Left forelimb (tissue), 1 donor: ENCODE measurements at regions not wholly inside any gene's neighbourhood (a gene's known extent, or its start where the extent isn't known, plus 50 kb on each side); places are given as distances from the start of the nearest gene placed in this dataset.
"Not testable (repeated sequence)": the region's sequence is repeated elsewhere in the genome, so short reads cannot be mapped to it uniquely, and the experiment has no call there.

Source experiments
- DNase-seq: peaks from one replicate; pipeline ENCODE4 v3.0.0-alpha.2; 2018; ENCODE audit warnings: low spot score

DNA sequence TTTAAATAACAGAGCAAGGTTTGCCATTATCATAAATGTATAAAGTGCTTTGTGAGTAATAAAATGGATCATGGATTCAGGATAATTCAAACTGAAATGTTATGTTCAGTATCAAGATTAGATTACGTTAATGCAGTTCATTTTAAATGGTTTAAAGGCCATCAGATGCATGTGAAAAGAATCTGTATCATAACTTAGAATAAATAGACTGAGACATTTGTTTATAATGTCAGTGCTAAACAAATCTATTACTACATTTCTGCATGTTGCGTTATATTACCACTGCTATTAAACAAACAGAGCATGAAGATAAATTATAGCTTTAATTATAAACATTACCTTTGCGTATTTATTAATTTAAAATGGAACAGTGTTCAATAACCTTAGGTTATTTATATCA, 160.2 kb downstream of the TOX3 start:
- no peak for DNase-seq

GRCh38 chr16:52384378-52384777, 162.6 kb downstream of the TOX3 start:
- DNase-seq, result no peak

GRCh38 chr16:52383640-52384292, 163.2 kb downstream of the TOX3 start:
- no peak for DNase-seq

- no peak for DNase-seq
Measured at GRCh38 chr16:52383119-52383518, 163.8 kb downstream of the TOX3 start.

DNA sequence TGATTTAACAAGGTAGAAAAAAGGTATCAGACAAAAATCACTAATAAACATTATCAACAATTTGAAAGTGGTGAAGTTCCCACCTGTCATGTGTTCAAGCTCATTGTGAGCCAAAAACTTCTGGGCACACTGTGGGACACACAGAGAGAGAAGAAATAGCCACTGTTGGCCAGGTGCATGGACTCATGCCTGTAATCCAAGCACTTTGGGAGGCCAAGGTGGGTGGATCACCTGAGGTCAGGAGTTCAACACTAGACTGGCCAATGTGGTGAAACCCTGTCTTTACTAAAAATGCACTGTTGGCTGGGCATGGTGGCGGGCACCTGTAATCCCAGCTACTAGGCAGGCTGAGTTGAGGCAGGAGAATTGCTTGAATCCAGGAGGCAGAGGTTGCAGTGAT, 167.4 kb downstream of the TOX3 start:
- no peak for DNase-seq

DNA sequence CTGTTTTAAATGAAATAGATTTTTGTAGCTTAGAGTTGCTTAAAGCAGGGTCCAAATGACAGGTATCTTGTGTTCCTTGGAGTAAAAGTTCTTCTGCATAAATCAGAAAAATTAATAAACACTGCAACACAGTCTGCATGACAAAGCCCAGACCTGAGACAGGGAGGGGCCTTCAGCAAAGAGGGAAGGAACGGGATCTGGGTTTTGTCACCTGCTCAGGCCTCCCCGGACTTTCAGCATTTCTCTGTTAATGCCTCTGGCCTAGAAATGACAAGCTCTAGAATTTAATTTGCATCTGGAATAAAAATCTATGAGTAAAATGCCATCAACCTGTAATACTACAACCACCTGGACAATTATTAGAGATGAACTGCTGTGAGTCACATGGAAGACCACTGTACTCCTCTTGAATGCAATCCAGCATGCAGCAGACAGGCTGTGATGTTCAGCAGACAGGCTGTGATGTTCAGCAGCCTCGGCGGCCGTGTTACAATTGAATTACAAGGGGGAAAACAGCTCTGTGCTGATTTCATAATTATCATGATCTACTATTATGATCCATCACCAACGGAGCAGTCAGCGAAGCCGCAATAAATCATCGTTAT, 170.2 kb downstream of the TOX3 start:
- DNase-seq, result no peak

- no peak for DNase-seq
Measured at GRCh38 chr16:52372313-52372712, 174.6 kb downstream of the TOX3 start.

GRCh38 chr16:52368859-52369258, 178.1 kb downstream of the TOX3 start:
- no peak for DNase-seq

- DNase-seq, result no peak
Measured at GRCh38 chr16:52367821-52368220, 179.1 kb downstream of the TOX3 start.

DNA sequence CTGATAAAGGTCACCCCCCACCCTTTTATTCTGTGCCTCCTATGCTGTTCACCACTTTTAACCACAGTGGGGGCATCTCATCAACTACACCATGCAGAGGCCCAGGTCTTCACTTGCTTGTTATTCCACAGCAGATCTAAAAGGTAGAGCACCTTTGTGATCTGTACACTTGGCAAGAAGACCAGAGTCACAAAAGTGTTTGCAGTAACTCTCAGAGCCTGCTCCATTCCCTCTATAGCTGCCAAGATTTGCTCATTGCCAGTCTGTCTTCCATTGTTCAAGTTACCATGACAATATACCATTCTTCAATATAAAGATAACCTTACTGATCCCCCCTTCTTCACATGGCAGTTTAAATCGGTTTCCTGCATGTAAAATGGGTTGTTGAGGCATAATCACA, 180.0 kb downstream of the TOX3 start:
- DNase-seq, result no peak

GRCh38 chr16:52364500-52364899, 182.4 kb downstream of the TOX3 start:
- no peak for DNase-seq

- no peak for DNase-seq
Measured at GRCh38 chr16:52363082-52363481, 183.9 kb downstream of the TOX3 start.

- DNase-seq, result no peak
Measured at GRCh38 chr16:52357711-52358110, 189.2 kb downstream of the TOX3 start.

DNA sequence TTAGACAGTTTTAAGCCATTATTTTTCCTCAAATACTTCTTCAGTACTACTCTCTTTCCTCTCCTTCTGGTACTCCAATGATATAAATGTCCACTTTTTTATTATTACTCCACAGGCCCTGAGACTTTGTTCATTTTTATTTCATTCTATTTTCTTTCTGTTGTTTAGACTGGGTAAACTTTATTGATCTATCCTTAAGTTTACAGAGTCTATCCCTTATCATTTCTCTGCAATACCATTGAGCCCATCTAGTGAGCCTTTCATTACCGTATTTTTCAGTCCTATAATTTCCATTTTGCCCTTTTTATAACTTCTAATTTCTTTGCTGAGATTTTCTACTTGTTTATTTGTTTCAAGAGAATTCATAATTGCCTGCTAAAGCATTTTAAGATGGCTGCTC, 193.7 kb downstream of the TOX3 start:
- DNase-seq, result no peak

DNA sequence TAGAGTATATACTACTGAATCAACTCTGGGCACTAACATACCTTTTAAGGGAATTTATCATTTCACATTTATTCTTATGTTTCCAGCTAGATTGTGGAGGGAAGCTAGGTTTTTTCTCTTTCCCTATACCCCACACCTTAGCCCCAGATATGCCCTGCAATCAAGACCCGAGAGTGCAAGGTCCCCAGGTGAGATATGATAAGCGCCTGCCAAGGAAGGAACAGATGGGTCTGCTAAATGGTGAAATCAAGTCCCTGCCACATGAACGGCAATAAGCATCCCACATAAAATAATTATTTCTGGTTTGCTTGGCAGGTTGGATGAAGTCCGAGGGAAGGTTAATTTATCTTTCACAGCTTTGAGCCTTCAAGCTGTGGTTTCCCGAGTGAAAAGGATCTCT, 195.5 kb downstream of the TOX3 start:
- no peak for DNase-seq

DNA sequence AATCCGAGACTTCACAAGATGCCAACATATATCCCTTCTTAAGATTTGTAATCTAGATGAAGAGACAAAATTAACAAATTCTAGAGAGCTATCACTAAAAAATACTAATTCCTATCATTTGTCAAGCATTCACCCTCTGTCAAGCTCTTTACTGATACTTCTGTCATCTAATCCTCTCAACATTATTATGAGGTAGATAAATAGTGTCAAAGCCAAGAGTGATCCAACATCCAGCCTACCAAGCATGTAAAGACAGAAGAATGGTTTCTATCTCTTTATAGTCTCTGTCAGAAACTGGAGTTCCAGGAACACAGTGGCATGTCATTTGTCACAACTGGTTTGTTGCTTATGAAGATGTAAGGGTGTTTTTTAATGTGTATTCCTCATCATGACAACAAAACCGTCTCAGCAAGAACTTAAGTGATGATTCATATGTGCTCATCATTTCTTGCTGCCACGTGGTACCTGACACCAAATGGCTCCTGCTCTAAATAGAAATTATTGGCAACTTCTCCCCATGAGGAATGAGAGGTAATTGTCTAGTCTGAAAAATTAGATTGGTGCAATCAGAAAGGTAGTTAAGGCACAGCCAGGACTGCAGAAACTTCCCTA, 196.8 kb downstream of the TOX3 start:
- no peak for DNase-seq

- DNase-seq, result no peak
Measured at GRCh38 chr16:52346709-52347108, 200.2 kb downstream of the TOX3 start.

DNA sequence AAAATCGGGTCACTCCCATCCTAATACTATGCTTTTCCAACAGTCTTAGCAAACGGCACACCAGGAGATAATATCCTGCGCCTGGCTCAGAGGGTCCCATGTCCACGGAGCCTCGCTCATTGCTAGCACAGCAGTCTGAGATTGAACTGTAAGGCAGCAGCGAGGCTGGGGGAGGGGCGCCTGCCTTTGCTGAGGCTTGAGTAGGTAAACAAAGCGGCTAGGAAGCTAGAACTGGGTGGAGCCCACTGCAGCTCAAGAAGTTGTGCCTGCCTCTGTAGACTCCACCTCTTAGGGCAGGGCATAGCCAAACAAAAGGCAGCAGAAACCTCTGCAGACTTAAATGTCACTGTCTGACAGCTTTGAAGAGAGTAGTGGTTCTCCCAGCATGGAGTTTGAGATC, 213.3 kb downstream of the TOX3 start:
- DNase-seq, result not testable (repeated sequence)

GRCh38 chr16:52320930-52321439, 226.0 kb downstream of the TOX3 start:
- DNase-seq, result no peak

GRCh38 chr16:52318302-52319009, 228.5 kb downstream of the TOX3 start:
- no peak for DNase-seq

- DNase-seq, result no peak
Measured at GRCh38 chr16:52316241-52316640, 230.7 kb downstream of the TOX3 start.

DNA sequence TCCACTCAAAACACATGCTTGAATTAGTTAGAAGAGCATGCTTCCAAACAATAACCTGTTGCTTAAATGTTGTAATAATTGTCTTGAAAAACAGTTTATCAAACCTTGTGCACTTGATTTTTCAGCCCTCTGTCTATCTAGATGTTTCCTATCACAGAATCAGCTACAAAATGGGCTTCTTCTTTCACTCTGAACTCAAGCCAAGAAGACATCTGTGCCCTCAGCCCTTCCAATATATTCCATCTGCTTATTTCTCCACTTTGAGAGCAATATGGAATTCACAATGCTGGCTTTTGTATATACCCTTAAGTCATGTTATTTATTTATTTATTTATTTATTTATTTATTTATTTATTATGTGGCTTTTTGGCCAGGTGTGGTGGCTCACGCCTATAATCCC, 234.2 kb downstream of the TOX3 start:
- DNase-seq, result no peak
